ENCODE measurements at regions not wholly inside any gene's neighbourhood (a gene's known extent, or its start where the extent isn't known, plus 50 kb on each side); places are given as distances from the start of the nearest gene placed in this dataset.

DNA sequence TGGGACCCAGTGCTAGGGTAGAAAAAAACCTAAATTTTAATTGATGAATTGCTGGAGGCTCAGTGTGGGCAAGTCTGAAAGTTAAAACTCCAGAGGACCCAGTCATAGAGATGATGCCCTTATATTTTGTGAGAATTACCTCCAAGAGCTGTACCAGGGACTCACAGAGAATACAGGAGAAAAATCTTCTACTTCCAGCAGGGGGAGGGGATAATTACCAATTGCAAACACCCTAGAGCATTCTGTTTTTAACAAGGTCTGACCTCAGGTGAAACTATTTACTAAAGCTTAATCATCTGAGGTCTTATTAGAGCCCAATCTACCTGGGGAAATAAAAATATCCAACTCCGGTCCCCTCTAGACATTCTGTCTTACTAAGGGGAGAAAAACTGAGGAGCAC lies 994.7 kb upstream of the MIR17HG start:
- no peaks in the 10 kb centered on the region for H3K9me3 ChIP-seq (ENCODE audit: control insufficient read depth, insufficient read depth, low read length)
- H3K4me2 ChIP-seq (ENCODE audit: low read length) = no peak overlapping the region
- TF ChIP-seq, protein P1, sequence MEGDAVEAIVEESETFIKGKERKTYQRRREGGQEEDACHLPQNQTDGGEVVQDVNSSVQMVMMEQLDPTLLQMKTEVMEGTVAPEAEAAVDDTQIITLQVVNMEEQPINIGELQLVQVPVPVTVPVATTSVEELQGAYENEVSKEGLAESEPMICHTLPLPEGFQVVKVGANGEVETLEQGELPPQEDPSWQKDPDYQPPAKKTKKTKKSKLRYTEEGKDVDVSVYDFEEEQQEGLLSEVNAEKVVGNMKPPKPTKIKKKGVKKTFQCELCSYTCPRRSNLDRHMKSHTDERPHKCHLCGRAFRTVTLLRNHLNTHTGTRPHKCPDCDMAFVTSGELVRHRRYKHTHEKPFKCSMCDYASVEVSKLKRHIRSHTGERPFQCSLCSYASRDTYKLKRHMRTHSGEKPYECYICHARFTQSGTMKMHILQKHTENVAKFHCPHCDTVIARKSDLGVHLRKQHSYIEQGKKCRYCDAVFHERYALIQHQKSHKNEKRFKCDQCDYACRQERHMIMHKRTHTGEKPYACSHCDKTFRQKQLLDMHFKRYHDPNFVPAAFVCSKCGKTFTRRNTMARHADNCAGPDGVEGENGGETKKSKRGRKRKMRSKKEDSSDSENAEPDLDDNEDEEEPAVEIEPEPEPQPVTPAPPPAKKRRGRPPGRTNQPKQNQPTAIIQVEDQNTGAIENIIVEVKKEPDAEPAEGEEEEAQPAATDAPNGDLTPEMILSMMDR (IDR thresholded peaks at IDR 0.05; ENCODE audit: low read depth, low read length, poor library complexity, severe bottlenecking) = no peak
- TF ChIP-seq EZH2phosphoT487 (IDR thresholded peaks at IDR 0.05; ENCODE audit: borderline replicate concordance, low read length) = no peak
- H3F3A ChIP-seq (ENCODE audit: control insufficient read depth, insufficient read depth) = no peaks in the 10 kb centered on the region
- no peaks in the 10 kb centered on the region for H3K9me2 ChIP-seq (replicated peaks; ENCODE audit: control insufficient read depth, low read length)
- no peak overlapping the region for H3K4me3 ChIP-seq (ENCODE audit: low read length)
- no peaks in the 10 kb centered on the region for H3K79me2 ChIP-seq (ENCODE audit: control insufficient read depth, low read length)
- H4K20me1 ChIP-seq (ENCODE audit: control insufficient read depth, insufficient read depth, low read depth, low read length) = no peaks in the 10 kb centered on the region
- H3K36me3 ChIP-seq (ENCODE audit: control insufficient read depth, low read length) = no peaks in the 10 kb centered on the region
- H3K27ac ChIP-seq (ENCODE audit: low read depth, low read length) = no peak overlapping the region
- H3K4me1 ChIP-seq (ENCODE audit: control insufficient read depth, low read length) = no peaks in the 10 kb centered on the region
- H3K27me3 ChIP-seq (ENCODE audit: control insufficient read depth, low read length) = no peaks in the 10 kb centered on the region

DNA sequence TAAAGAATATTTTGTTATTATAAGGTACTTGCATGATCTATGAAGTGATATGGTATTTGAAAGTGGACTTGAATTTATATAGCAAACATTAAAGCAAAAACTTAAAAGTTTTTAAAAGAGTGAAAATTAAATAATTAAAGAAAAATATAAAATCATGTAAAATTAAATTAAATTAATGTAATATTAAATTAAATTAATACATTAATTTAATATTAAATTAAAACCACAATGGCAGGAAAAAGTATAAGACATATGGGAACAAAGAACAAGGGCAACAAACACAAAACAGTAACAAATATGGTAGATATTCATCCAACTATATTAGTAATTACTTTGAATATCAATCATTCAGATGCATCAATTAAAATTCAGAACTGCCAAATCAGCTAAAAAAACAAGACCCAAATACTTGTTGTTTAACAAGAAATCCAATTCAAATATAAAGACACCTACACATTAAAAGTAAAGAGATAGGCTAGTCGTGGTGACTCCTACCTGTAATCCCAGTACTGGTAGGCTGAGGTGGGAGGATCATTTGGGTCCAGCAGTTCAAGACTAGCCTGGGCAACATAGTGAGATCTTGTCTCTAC lies 992.2 kb upstream of the MIR17HG start:
- no peaks in the 10 kb centered on the region for H3F3A ChIP-seq (ENCODE audit: control insufficient read depth, insufficient read depth)
- no peak overlapping the region for H3K4me2 ChIP-seq (ENCODE audit: low read length)
- no peaks in the 10 kb centered on the region for H3K9me2 ChIP-seq (replicated peaks; ENCODE audit: control insufficient read depth, low read length)
- no peaks in the 10 kb centered on the region for H3K79me2 ChIP-seq (ENCODE audit: control insufficient read depth, low read length)
- H3K27me3 ChIP-seq (ENCODE audit: control insufficient read depth, low read length) = no peaks in the 10 kb centered on the region
- H3K9me3 ChIP-seq (ENCODE audit: control insufficient read depth, insufficient read depth, low read length) = no peaks in the 10 kb centered on the region
- no peaks in the 10 kb centered on the region for H3K36me3 ChIP-seq (ENCODE audit: control insufficient read depth, low read length)
- no peaks in the 10 kb centered on the region for H3K4me1 ChIP-seq (ENCODE audit: control insufficient read depth, low read length)
- no peak overlapping the region for H3K27ac ChIP-seq (ENCODE audit: low read depth, low read length)
- H3K4me3 ChIP-seq (ENCODE audit: low read length) = no peak overlapping the region
- H4K20me1 ChIP-seq (ENCODE audit: control insufficient read depth, insufficient read depth, low read depth, low read length) = no peaks in the 10 kb centered on the region
- TF ChIP-seq EZH2phosphoT487 (IDR thresholded peaks at IDR 0.05; ENCODE audit: borderline replicate concordance, low read length) = no peak
- TF ChIP-seq, protein P1 (IDR thresholded peaks at IDR 0.05; ENCODE audit: low read depth, low read length, poor library complexity, severe bottlenecking) = no peak

DNA sequence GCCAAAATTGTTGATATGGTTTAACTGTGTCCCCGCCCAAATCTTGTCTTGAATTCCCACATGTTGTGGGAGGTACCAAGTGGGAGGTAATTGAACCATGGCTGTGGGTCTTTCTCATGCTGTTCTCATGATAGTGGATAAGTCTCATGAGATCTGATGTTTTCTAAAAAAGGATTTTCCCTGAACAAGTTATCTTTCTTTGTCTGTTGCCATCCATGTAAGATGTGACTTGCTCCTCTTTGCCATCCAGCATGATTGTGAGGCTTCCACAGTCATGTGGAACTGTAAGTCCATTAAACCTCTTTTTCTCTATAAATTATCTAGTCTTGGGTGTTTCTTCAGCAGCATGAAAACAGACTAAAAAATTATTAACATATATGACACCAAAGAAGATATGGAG lies 986.7 kb upstream of the MIR17HG start:
- no peaks in the 10 kb centered on the region for H3F3A ChIP-seq (ENCODE audit: control insufficient read depth, insufficient read depth)
- TF ChIP-seq, protein P1 (IDR thresholded peaks at IDR 0.05; ENCODE audit: low read depth, low read length, poor library complexity, severe bottlenecking) = no peak
- TF ChIP-seq EZH2phosphoT487 (IDR thresholded peaks at IDR 0.05; ENCODE audit: borderline replicate concordance, low read length) = no peak
- H3K4me3 ChIP-seq (ENCODE audit: low read length) = no peak overlapping the region
- no peak overlapping the region for H3K27ac ChIP-seq (ENCODE audit: low read depth, low read length)
- H4K20me1 ChIP-seq (ENCODE audit: control insufficient read depth, insufficient read depth, low read depth, low read length) = no peaks in the 10 kb centered on the region
- H3K9me2 ChIP-seq (replicated peaks; ENCODE audit: control insufficient read depth, low read length) = no peaks in the 10 kb centered on the region
- H3K9me3 ChIP-seq (ENCODE audit: control insufficient read depth, insufficient read depth, low read length) = no peaks in the 10 kb centered on the region
- no peaks in the 10 kb centered on the region for H3K4me1 ChIP-seq (ENCODE audit: control insufficient read depth, low read length)
- no peaks in the 10 kb centered on the region for H3K27me3 ChIP-seq (ENCODE audit: control insufficient read depth, low read length)
- no peak overlapping the region for H3K4me2 ChIP-seq (ENCODE audit: low read length)
- no peaks in the 10 kb centered on the region for H3K36me3 ChIP-seq (ENCODE audit: control insufficient read depth, low read length)
- no peaks in the 10 kb centered on the region for H3K79me2 ChIP-seq (ENCODE audit: control insufficient read depth, low read length)
